NCI-H2081 treated with DMSO at 0.1 percent for 48 hours (cell line): ENCODE measurements at regions not wholly inside any gene's neighbourhood (a gene's known extent, or its start where the extent isn't known, plus 50 kb on each side); places are given as distances from the start of the nearest gene placed in this dataset.

Experiments used
- DNase-seq: peaks from one replicate; lab custom pipeline; 2025; lab: John Stamatoyannopoulos, UW

- no peak for DNase-seq
These were observed 71.4 kb upstream of the HHIP start for GRCh38 chr4:144574509-144574908.

DNA sequence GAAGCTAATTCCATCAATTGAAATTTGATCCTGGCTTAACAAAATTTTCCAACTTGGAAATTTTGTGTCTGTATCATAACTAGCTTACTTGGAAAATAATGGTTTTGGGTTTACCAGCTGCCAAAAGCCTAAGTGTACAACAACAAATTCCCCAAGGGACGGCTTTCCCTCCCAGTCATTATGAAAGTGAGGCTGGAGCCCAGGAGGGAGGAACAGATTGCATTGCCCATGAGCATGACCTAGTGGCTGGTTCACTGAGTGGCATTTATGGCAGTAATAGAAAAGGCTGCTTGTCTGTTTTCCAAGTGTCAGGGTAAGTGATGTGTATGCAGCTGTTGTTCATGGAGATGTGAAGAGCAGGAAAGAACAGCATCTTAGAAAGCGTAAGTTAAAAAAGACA lies 70.8 kb upstream of the HHIP start:
- DNase-seq = no peak

- DNase-seq = no peak
These were observed 67.3 kb upstream of the HHIP start for GRCh38 chr4:144578681-144579080.

GRCh38 chr4:144579411-144580030 lies 66.4 kb upstream of the HHIP start:
- DNase-seq = no peak

DNA sequence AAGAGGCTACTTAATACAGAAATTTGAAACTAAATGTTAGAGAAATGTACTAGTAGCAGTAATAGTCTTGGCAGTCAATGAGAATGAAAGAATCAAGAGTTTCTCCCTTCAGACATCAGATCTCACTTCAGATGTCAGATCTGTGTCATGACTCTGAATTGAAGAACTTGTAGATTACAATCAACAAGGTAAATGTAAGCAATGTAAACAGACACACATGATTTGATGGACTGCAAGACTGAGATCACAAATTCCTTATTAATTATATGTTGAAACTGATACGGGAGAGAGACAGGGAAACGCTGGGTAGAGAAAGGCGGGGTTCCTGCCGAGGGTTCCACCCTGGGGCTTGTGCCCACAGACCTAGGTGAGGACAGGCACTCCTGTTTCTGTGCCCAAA lies 65.5 kb upstream of the HHIP start:
- no peak for DNase-seq

DNA sequence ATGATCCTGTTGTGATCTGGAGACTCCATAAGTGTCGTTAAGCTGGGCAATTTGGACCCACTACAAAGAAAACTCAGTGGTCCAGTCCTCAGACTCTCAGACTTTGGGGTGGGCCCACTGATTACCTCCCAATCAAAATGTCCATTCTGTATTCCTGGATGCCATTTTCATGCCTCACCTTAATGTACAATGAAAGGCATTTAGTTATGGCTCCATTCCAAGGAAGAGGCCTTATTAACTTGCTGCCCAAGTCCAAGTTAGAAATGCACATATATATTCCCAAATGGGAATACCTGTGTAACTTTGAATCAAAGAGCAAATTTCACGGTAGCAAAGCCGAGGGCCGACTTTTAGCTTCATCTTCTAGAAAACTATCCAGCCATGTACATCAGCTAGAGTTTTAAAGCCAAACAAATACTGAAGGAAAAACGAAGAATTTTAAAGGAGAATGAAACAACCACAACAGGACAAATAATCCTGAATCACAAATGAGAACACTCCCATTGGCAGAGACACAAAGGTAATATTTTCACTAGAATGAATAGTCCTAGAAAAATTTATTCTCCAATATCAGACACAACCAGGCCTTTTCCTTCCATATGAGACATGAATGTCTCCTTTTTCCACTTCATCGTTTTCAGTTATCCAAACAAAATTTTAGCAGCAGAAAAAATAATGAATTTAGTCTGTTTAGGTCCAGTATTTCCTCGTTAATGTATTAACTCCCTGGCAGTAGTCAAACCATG lies 63.7 kb upstream of the HHIP start:
- no peak for DNase-seq

GRCh38 chr4:144582975-144583374 lies 63.0 kb upstream of the HHIP start:
- no peak for DNase-seq

GRCh38 chr4:144583658-144584057 lies 62.3 kb upstream of the HHIP start:
- DNase-seq = no peak

GRCh38 chr4:144584428-144584827 lies 61.5 kb upstream of the HHIP start:
- no peak for DNase-seq

GRCh38 chr4:144589512-144589911 lies 56.4 kb upstream of the HHIP start:
- no peak for DNase-seq

DNA sequence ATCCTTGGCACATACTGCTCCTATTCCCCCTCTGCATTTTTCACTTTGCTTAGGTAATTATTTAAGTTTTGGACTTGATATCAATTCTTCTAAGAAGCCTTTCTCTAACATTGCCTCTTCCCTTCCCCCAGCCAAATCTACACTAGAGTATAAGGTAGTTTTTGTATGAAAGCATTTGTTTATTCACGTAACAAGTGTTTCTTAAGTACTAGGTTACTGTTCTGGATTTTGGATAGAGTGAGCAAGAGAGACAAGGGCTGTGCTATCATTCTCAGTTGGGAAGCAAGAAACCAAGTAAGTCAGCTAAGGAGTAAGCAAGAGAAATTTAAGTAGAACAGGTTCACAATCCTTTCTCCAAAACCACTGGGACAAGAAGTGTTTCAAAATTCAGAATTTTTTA lies 55.9 kb upstream of the HHIP start:
- DNase-seq = no peak

GRCh38 chr4:144591401-144591800 lies 54.6 kb upstream of the HHIP start:
- DNase-seq = no peak

DNA sequence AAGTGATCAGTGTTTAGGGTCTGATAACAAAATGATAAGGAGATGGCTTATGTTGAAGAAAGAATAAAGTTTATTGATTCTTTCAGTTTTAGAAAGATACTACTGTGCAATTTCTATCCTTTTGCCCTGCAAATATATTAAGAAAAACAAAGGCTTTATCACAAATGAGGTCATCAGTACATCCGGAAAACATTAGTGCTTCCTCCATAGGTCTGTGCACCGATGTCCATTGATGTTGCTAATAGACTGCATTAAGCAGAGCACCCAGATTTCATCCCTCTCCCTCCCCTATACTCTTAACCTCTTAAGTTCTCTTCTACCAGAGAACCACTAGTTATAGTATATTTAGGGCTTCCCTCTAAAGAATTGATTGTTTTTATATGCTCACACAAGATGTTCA lies 53.7 kb upstream of the HHIP start:
- no peak for DNase-seq

GRCh38 chr4:144594471-144594986 lies 51.4 kb upstream of the HHIP start:
- DNase-seq = no peak

GRCh38 chr4:144595681-144596080 lies 50.3 kb upstream of the HHIP start:
- DNase-seq = no peak
